Activated CD8-positive, alpha-beta memory T cell treated with anti-CD3 and anti-CD28 coated beads, Interleukin-2, amount 50 U/mL, for 48 hours (primary cell): ENCODE measurements at regions not wholly inside any gene's neighbourhood (a gene's known extent, or its start where the extent isn't known, plus 50 kb on each side); places are given as distances from the start of the nearest gene placed in this dataset.

Source experiments
- DNase-seq: peaks from one replicate; pipeline ENCODE4 v3.0.0-alpha.2; 2020

- DNase-seq = no peak
These were observed 84.0 kb upstream of the CD99 start for GRCh38 chrX:2607113-2607512.

DNA sequence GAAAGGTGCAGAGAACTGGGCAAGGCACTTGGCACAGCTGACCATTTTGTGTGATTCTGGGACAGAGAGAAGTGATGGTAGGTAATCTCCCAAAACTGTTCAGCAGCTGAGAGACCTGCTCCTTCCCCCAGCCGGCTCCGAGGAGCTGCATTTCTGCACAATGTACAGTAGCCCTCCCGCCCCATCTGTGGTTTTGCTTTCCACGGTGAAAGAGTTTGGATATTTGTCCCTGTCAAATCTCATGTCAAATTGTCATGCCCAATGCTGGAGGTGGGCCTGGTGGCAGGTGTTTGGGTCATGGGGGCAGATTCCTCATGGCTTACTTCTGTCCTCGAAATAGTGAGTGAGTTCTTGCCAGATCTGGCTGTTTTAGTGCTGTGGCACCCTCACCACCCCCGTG is 90.5 kb upstream of the CD99 start:
- DNase-seq = no peak

- no peak for DNase-seq
These were observed 94.4 kb upstream of the CD99 start for GRCh38 chrX:2596555-2597255.

DNA sequence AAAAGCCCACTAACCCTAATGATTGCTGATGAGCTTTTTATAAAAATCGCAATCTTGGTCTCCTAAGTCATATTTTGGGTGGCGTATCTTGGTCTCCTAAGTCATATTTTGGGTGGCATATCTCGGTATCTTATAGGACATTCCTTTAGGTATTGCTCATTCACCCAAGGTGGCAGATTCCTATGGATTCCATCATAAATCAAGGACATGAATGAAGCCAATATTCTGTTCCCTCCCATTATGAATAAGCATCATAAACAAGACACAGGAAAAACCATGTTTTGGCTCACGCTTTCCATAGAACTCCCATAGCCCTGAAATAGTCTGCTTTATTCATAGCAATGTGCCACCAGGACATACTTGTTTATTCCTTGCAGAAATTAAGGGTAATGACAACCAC is 95.0 kb upstream of the CD99 start:
- DNase-seq = no peak

GRCh38 chrX:2595258-2595657 is 94.5 kb upstream of the DHRSX start:
- DNase-seq = no peak

GRCh38 chrX:2594491-2594890 is 93.7 kb upstream of the DHRSX start:
- no peak for DNase-seq

DNA sequence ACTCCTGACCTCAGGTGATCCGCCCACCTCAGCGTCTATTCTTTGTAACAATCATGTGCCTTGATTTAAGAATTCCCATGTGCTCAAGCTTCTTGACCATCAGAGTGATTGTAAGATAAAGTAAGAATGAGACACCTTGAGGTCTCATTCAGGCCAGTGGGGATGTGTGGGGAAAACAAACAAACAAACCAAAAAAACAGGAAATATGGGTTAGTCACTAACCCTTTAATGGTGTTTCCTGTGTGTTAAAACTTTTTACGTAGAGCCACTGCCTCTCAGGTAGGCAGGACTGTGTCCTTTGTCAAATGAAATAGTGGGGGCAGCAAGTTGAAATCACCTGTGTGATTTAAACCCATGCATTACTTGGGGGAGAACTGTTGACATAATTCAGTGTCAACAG is 91.5 kb upstream of the DHRSX start:
- no peak for DNase-seq

DNA sequence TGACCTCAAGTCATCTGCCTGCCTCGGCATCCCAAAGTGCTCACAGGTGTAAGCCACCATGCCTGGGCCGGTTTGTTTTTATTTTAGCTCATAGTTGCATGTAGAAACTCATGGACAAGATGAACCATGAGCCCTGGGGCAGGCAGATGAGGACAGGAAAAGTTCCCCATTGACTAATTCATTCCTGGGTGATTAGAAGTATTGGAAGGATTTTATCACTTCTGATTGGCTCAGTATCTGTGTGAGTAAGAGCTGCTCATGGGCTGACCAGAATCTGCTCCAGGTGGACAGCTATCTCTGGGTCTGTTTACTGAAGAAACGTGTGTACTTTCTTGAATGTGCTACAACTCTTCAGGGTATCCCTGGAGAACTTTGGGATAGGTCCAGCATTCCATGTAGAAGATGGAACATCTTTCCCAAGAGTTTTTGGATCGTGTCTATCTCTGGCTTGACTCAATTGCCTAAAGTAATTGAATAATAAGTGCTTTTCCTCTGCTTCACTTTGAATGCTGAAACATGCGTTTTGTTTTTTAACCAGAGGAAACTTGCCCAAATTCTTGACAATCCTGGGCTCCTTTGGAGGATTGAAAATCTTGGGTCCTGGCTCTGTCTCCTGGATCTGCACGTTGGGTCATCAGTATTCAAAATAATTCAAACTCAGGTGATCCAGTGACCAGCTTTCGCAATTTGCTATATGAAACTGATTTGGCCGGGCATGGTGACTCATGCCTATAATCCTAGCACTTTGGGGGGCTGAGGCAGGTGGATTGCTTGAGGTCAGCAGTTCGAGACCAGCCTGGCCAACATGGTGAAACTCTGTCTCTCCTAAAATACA is 88.6 kb upstream of the DHRSX start:
- no peak for DNase-seq

DNA sequence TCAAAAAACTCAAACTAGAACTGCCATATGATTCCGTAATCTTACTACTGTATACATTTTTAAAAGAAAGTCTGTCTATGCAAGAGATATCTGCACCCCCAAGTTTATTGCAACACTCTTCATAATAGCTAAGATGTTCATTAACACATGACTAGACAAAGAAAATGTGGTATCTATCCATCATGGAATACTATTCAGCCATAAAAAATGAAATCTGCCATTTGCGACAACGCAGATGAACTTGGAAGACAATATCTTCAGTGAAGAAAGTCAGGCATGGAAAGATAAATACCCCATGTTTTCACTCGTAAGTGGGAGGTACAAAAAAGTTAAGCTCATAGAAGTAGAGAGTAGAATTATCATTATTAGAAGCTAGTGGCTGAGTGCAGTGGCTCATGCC is 87.3 kb upstream of the DHRSX start:
- DNase-seq = no peak

GRCh38 chrX:2587146-2587545 is 86.4 kb upstream of the DHRSX start:
- no peak for DNase-seq

DNA sequence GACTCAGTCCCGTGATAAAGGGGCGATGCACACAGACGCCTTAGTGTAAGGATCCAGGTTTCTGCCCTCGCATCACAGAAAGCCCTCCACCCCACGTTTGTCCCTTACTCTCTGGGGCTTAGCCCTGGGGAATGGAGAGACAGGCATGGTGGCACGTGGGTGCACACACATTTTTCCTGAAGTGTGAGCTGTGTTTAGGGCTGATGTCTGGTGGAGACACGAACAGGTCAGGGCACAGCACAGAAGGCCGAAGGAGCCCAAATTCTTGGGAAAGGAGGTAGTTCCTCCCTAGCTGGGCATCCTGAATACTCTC is 84.3 kb upstream of the DHRSX start:
- DNase-seq = no peak

DNA sequence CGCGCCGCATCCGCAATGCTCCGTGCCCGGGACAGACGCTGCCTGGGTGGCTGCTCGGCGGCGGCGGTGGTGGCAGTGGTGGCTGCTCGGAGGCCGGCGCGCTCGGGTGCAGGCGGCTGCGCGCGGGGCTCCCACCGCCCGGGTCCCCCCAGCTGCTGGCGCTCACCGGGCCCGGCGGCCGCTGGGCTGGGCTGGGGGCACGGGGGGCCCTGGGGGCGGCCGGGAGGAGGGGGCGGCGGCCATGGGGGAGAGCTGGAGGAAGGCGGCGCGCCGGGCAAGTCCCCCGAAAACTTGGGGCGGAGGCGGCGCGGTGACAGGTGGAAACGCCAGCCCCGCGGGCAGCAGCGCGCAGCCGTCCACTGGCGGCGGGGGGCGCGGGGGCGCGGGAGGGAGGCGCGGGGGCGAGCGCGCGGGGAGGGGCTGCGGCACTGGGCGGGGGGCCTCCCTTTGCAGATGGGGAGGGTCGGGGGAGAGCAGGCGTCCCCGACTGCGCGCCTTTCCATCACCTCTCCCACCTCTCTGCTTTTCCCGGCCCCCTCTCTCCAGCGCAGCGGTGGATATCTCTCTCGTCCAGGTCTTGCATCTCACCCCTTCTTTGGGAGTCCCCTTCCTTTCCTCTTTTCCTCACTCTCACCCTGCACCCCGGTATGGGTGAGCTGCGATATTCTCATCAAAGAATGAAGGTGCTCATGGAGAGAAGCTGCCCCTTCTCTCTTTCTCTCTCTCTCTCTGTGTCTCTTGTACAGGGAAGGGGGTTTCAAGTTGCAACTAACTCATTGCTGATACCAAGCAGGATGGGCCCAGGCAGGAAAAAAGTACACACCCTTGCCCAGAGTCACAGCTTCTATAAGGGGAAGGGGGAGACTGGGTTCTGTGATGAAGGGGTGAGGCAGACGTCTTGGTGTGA is 83.7 kb upstream of the DHRSX start:
- DNase-seq = no peak

DNA sequence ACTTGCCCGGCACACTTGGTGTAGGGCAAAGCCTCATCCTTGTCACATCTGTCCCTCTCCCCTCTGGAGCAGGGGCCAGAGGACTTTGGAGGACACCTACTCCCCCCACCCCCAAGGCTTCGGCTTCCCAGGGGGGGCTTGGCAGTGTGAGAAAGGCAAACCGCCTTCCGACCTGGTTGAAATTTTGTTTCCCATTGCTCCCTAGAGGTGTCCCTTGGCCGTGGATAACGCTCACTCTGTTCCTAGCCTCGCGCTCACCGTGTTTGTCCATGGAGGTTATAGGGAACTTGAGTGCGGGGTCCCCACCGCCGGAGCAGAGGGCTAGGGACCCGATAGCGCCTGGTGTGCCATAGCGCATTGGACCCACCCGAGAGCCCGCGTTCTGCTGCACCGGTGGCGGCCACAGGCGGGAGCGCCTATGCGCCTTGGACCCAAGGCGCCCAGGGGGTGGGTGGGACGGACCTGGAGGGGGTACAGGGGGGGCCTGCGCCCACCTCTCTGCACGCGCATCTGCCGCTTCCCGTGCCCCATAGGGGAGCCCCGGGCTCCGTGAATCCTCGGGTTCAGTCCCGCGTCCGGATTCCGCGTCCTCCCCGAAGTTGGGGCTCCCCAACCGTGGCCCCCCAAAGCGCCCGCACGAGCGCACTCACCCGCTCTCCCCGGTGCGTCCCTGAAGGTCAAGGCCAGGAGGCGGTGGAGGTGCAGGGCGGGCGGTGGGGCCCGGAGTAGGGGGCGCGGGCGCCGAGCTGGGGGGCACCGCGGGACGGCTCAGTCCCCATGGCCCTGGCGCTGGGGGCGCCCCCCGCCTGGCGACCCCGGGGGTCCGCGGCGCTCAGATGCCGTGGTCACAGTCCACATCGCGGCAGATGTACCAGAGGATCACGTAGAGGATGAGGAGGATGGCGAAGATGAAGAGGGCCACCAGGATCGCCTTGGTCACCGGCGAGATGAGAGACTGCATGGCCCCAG is 82.7 kb upstream of the DHRSX start:
- DNase-seq = no peak

GRCh38 chrX:2582667-2583066 is 81.9 kb upstream of the DHRSX start:
- no peak for DNase-seq

- no peak for DNase-seq
These were observed 80.5 kb upstream of the DHRSX start for GRCh38 chrX:2581296-2581695.

- no peak for DNase-seq
These were observed 78.1 kb upstream of the DHRSX start for GRCh38 chrX:2578864-2579263.

GRCh38 chrX:2577844-2578466 is 77.2 kb upstream of the DHRSX start:
- DNase-seq = no peak

DNA sequence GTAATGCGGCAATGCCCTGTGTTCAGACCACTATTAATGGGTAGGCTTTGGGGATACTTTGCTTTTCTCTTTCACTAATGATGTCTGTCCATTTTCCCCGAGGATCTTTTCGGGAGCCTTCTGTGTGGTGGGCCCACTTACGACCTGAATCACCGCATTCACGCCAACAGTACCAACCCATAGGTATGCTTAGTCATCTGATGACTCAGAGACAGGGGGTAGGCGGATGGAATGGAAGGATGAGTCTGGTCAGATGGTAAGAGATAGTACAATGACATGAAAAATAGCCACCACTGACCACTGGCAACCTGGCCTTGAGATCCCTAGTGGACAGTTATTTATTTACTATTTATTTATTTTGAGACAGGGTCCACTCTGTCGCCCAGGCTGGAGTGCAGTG is 76.0 kb upstream of the DHRSX start:
- no peak for DNase-seq

GRCh38 chrX:2574271-2574670 is 73.5 kb upstream of the DHRSX start:
- no peak for DNase-seq

GRCh38 chrX:2572740-2573139 is 72.0 kb upstream of the DHRSX start:
- DNase-seq = no peak

DNA sequence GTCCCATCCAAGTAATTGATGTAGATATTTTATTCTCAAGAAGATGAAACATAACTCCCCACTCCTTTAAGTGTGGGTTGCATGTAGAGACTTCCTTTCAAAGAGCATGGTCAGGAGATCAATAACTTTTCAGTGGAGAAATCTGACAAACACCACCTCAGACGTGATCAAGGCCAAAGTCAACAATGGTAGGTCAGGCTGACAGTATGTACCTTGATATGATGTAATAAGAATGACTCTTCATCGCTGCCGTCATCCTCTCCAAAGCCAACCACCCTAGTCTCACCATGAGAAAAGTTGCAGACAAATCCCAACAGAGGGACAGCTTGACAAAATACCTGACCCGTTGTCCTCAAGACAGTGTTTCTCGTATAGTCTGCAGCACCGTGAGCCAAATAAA is 67.3 kb upstream of the DHRSX start:
- no peak for DNase-seq

GRCh38 chrX:2566055-2566454 is 65.3 kb upstream of the DHRSX start:
- DNase-seq = no peak
